ENCODE measurements at regions not wholly inside any gene's neighbourhood (a gene's known extent, or its start where the extent isn't known, plus 50 kb on each side); places are given as distances from the start of the nearest gene placed in this dataset.

- in situ Hi-C loops (cut with HindIII; ENCODE audit: low pct_unique_long_range_greater_than_20kb, low sequenced_read_pairs): no loop called here
These were observed 66.3 kb downstream of the ITM2A start for GRCh38 chrX:79300856-79301255.

DNA sequence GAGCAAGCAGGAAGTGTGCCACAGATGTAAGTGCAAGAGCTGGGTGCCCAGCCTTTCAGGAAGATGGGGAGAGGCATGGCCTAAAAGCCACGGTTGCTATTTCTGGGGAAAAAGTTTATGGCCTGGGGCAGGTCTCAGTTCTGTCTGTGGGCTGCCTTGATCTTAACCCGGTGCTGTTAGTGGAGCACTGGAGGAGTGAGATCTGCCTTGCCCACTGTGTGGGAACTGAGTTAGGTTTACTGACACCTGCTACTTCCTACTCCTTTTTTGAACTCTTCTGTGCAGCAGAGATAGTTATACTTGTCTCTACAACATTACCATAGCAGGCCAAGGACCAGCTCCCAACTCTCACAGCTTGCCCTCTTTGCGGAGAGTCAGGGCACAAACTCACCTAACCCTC lies 76.5 kb downstream of the ITM2A start:
- in situ Hi-C loops (cut with HindIII; ENCODE audit: low pct_unique_long_range_greater_than_20kb, low sequenced_read_pairs): no loop called here
- no peak for DNase-seq (ENCODE audit: low read depth, low spot score)

More at GRCh38 chrX:79300856-79301255, 66.3 kb downstream of the ITM2A start:
- no peak for DNase-seq (ENCODE audit: low read depth, low spot score)

DNA sequence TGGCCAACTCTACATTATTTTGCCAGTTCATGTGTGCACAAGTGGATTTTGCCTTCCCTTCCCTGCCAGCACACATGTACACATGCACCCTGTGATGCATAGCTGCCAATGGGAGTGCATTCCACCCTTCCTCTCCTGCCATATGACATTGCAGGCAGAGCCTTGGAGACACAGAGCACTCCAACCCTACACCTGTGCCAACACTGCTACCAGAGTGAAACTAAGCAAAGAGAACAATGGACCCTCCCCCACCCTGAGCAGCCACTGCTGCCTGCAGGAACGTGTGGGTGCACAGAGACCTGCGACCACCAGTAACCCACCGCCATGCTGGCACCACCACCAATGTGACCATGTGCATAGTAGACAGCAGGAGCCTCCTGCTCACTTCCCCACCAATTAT lies 78.4 kb downstream of the ITM2A start:
- no peak for DNase-seq (ENCODE audit: low read depth, low spot score)
- in situ Hi-C loops (cut with HindIII; ENCODE audit: low pct_unique_long_range_greater_than_20kb, low sequenced_read_pairs): no loop called here

DNA sequence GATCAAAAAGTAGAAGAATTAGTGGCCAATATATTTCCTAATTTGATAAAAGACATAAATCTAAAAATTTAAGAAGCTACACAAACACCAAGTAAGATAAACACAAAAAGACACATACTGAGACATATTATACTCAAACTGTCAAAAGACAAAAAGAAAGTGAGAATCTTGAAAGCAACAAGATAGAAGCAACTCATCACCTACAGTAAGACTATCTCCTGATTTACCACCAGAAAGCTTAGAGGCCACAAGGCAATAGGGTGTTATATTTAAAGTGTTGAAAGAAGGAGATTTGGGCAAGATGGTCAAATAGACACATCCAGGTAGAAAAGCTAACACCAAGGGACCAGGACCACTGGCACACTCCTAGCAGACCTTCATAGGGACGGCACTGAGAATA lies 79.4 kb downstream of the ITM2A start:
- no peak for DNase-seq (ENCODE audit: low read depth, low spot score)
- in situ Hi-C loops (cut with HindIII; ENCODE audit: low pct_unique_long_range_greater_than_20kb, low sequenced_read_pairs): no loop called here

DNA sequence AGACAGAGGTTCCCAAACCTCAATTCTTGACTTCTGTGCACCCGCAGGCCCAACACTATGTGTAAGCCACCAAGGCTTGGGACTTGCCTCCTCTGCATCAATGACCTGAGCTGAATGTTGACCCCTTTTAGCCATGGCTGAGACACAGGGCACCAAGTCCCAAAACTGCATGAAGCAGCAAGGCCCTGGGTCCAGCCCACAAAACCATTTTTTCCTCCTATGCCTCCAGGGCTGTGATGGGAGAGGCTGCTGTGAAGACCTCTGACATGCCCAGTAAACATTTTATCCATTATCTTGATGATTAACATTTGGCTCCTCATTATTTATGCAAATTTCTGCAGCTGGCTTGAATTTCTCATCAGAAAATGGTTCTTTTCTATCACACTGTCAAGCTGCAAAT lies 85.4 kb downstream of the ITM2A start:
- no peak for DNase-seq (ENCODE audit: low read depth, low spot score)
- in situ Hi-C loops (cut with HindIII; ENCODE audit: low pct_unique_long_range_greater_than_20kb, low sequenced_read_pairs): no loop called here

GRCh38 chrX:79270401-79270800 lies 96.7 kb downstream of the ITM2A start:
- peak; percentile 46 for DNase-seq (ENCODE audit: low read depth, low spot score)
- in situ Hi-C loops (cut with HindIII; ENCODE audit: low pct_unique_long_range_greater_than_20kb, low sequenced_read_pairs): no loop called here

GRCh38 chrX:79268788-79269187 lies 98.3 kb downstream of the ITM2A start:
- in situ Hi-C loops (cut with HindIII; ENCODE audit: low pct_unique_long_range_greater_than_20kb, low sequenced_read_pairs): no loop called here
- no peak for DNase-seq (ENCODE audit: low read depth, low spot score)

GRCh38 chrX:79266702-79267101 lies 100.4 kb downstream of the ITM2A start:
- DNase-seq (ENCODE audit: low read depth, low spot score): no peak
- in situ Hi-C loops (cut with HindIII; ENCODE audit: low pct_unique_long_range_greater_than_20kb, low sequenced_read_pairs): no loop called here

- in situ Hi-C loops (cut with HindIII; ENCODE audit: low pct_unique_long_range_greater_than_20kb, low sequenced_read_pairs): no loop called here
- no peak for DNase-seq (ENCODE audit: low read depth, low spot score)
These were observed 103.6 kb downstream of the ITM2A start for GRCh38 chrX:79263550-79263949.

GRCh38 chrX:79259073-79259689 lies 108.0 kb downstream of the ITM2A start:
- in situ Hi-C loops (cut with HindIII; ENCODE audit: low pct_unique_long_range_greater_than_20kb, low sequenced_read_pairs): no loop called here
- no peak for DNase-seq (ENCODE audit: low read depth, low spot score)

- no peak for DNase-seq (ENCODE audit: low read depth, low spot score)
- in situ Hi-C loops (cut with HindIII; ENCODE audit: low pct_unique_long_range_greater_than_20kb, low sequenced_read_pairs): no loop called here
These were observed 99.2 kb downstream of the GPR174 start for GRCh38 chrX:79243691-79244090.

GRCh38 chrX:79235899-79236298 lies 91.4 kb downstream of the GPR174 start:
- in situ Hi-C loops (cut with HindIII; ENCODE audit: low pct_unique_long_range_greater_than_20kb, low sequenced_read_pairs): no loop called here
- DNase-seq (ENCODE audit: low read depth, low spot score): no peak

- in situ Hi-C loops (cut with HindIII; ENCODE audit: low pct_unique_long_range_greater_than_20kb, low sequenced_read_pairs): no loop called here
- no peak for DNase-seq (ENCODE audit: low read depth, low spot score)
These were observed 87.2 kb downstream of the GPR174 start for GRCh38 chrX:79231662-79232061.
